Neuronal stem cell (in vitro differentiated cells): ENCODE measurements at regions not wholly inside any gene's neighbourhood (a gene's known extent, or its start where the extent isn't known, plus 50 kb on each side); places are given as distances from the start of the nearest gene placed in this dataset.

Experiments
- DNase-seq: peaks from one replicate; pipeline ENCODE4 v3.0.0-alpha.2; 2013; ENCODE audit warnings: low spot score
- H2AFZ ChIP-seq: one replicate; pipeline ENCODE4 v1.6.1; 2013; ENCODE audit warnings: mild to moderate bottlenecking, low read length, inconsistent platforms
- H2AK5ac ChIP-seq: 2 replicates; pipeline ENCODE4 v1.6.1; 2013; ENCODE audit warnings: low read depth, mild to moderate bottlenecking, inconsistent platforms, low read length, moderate library complexity, mixed read lengths
- H2BK120ac ChIP-seq: 2 replicates; pipeline ENCODE4 v1.6.1; 2013; ENCODE audit warnings: low read depth, mild to moderate bottlenecking, inconsistent platforms, low read length, moderate library complexity, mixed read lengths
- H2BK12ac ChIP-seq: one replicate; pipeline ENCODE4 v1.6.1; 2013; ENCODE audit warnings: low read length, inconsistent platforms
- H2BK15ac ChIP-seq: 2 replicates; pipeline ENCODE4 v1.6.1; 2013; ENCODE audit warnings: mild to moderate bottlenecking, low read length, inconsistent platforms, mixed read lengths
- H2BK5ac ChIP-seq: one replicate; pipeline ENCODE4 v1.6.1; 2013; ENCODE audit warnings: inconsistent platforms, mild to moderate bottlenecking, low read length, moderate library complexity
- H3K14ac ChIP-seq: one replicate; pipeline ENCODE4 v1.6.1; 2013; ENCODE audit warnings: low read length, inconsistent platforms
- H3K18ac ChIP-seq: 2 replicates; pipeline ENCODE4 v1.6.1; 2013; ENCODE audit warnings: low read length, inconsistent platforms
- H3K23ac ChIP-seq: 2 replicates; pipeline ENCODE4 v1.6.1; 2013; ENCODE audit warnings: low read depth, mild to moderate bottlenecking, mixed read lengths, low read length, inconsistent platforms; ENCODE audit not compliant: poor library complexity
- H3K27ac ChIP-seq: replicated peaks from 3 replicates; pipeline ENCODE4 v1.5.1; 2013; ENCODE audit warnings: low read length, inconsistent platforms
- H3K27me3 ChIP-seq, 3 experiments: 2 replicates each; pipeline ENCODE4 v1.6.1; 2013; ENCODE audit warnings: low read length in 3 of 3, mild to moderate bottlenecking in 2 of 3, inconsistent platforms in 1 of 3, low read depth in 1 of 3, mixed read lengths in 1 of 3, moderate library complexity in 1 of 3; ENCODE audit not compliant: control insufficient read depth in 3 of 3, insufficient read depth in 3 of 3
- H3K36me3 ChIP-seq, 2 donors: replicated peaks in 1 of 2; 2 replicates each; pipeline ENCODE4 v1.6.1; 2013; ENCODE audit warnings: low read length in 2 of 2; ENCODE audit not compliant: control insufficient read depth in 2 of 2, insufficient read depth in 2 of 2
- H3K4ac ChIP-seq: 2 replicates; pipeline ENCODE4 v1.6.1; 2013; ENCODE audit warnings: inconsistent platforms, mild to moderate bottlenecking, low read length, moderate library complexity
- H3K4me1 ChIP-seq, 2 donors: 1 replicate in 1 of 2; 2 replicates in 1 of 2; pipeline ENCODE4 v1.6.1; 2013; ENCODE audit warnings: low read length in 2 of 2, low read depth in 1 of 2; ENCODE audit not compliant: control insufficient read depth in 2 of 2, insufficient read depth in 1 of 2
- H3K4me2 ChIP-seq: one replicate; pipeline ENCODE4 v1.6.1; 2013; ENCODE audit warnings: mild to moderate bottlenecking, low read length, inconsistent platforms; ENCODE audit not compliant: insufficient read depth, poor library complexity, severe bottlenecking
- H3K4me3 ChIP-seq, 2 donors: 2 replicates each; pipeline ENCODE4 v1.5.1; 2013; ENCODE audit warnings: low read length in 2 of 2, mild to moderate bottlenecking in 2 of 2, inconsistent platforms in 1 of 2, moderate library complexity in 1 of 2
- H3K79me1 ChIP-seq: one replicate; pipeline ENCODE4 v1.6.1; 2013; ENCODE audit warnings: low read depth, mild to moderate bottlenecking, inconsistent platforms, low read length, moderate library complexity
- H3K9ac ChIP-seq: one replicate; pipeline ENCODE4 v1.6.1; 2013; ENCODE audit warnings: mild to moderate bottlenecking, low read depth, low read length, inconsistent platforms; ENCODE audit not compliant: poor library complexity
- H3K9me3 ChIP-seq, 2 donors: replicated peaks in 1 of 2; 2 replicates each; pipeline versions ENCODE3 to v1.6.1; 2013; ENCODE audit warnings: low read length in 2 of 2, mild to moderate bottlenecking in 2 of 2, inconsistent platforms in 1 of 2, low read depth in 1 of 2, mixed read lengths in 1 of 2, moderate library complexity in 1 of 2; ENCODE audit not compliant: control insufficient read depth in 2 of 2, insufficient read depth in 1 of 2
- H4K8ac ChIP-seq: one replicate; pipeline ENCODE4 v1.6.1; 2013; ENCODE audit warnings: low read depth, mild to moderate bottlenecking, inconsistent platforms, low read length, moderate library complexity
- H4K91ac ChIP-seq: one replicate; pipeline ENCODE4 v1.6.1; 2013; ENCODE audit warnings: low read length, low read depth, mild to moderate bottlenecking, inconsistent platforms; ENCODE audit not compliant: poor library complexity
- WGBS, 2 donors: extraction: QIAGEN DNeasy Blood & Tissue Kit; methylation state at CpG; one replicate each; pipeline ENCODE4 v1.1.7; 2013; ENCODE audit warnings: missing lambda C conversion rate in 2 of 2, mixed read lengths in 1 of 2; ENCODE audit not compliant: insufficient read length in 2 of 2, insufficient replicate concordance in 1 of 2; ENCODE audit errors: extremely low coverage in 2 of 2; 5-methylcytosine and 5-hydroxymethylcytosine counted together

- Histone ChIP-seq H3K36me3 (no peaks in the 10 kb centered on the region), H3K79me1 (no peaks in the 10 kb centered on the region), H4K8ac (no peak overlapping the region), H2BK15ac (no peak overlapping the region), H2BK5ac (no peak overlapping the region), H3K23ac (no peak overlapping the region), H2AFZ (no peak overlapping the region), H3K9me3 (no peaks in the 10 kb centered on the region), H4K91ac (no peak overlapping the region), H2BK120ac (no peak overlapping the region), H2BK12ac (no peak overlapping the region), H3K27me3 (no peaks in the 10 kb centered on the region), H3K4me2 (no peak overlapping the region), H3K18ac (no peak overlapping the region), H3K14ac (no peak overlapping the region), H3K9ac (no peak overlapping the region), H2AK5ac (no peak overlapping the region), H3K4ac (no peak overlapping the region), H3K4me3 (no peak overlapping the region), H3K4me1 (no peaks in the 10 kb centered on the region), H3K27ac (no peak overlapping the region)
- no peak for DNase-seq
- no CpG with 5 or more reads among the region's 2 CpGs for WGBS, 2 donors
Measured at GRCh38 chr9:108416324-108416723, 439.5 kb downstream of the ACTL7B start.

DNA sequence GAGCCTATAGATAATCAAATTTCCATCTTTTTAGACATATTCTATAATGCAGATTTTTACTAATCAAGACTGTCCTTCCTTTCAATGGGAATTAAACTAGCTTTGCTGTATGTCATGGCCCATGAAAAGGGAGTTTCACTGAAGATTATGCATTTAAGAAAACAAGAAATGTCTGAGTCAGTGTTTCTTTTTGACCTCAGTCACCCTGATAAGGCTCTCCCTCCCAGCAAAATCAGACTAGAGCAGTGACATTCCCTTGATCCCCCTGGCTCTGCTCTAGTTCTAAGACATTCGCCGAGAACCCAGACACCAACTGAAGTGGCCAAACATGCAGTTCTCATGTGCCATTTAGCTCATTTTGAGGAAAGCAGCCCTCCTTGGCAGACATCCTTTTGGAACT lies 442.0 kb downstream of the ACTL7B start:
- Histone ChIP-seq H3K4me2 (no peak overlapping the region), H3K23ac (no peak overlapping the region), H3K9ac (no peak overlapping the region), H3K4ac (no peak overlapping the region), H3K4me3 (no peak overlapping the region), H2AK5ac (no peak overlapping the region), H3K27me3 (no peaks in the 10 kb centered on the region), H2AFZ (no peak overlapping the region), H3K79me1 (no peaks in the 10 kb centered on the region), H4K91ac (no peak overlapping the region), H3K9me3 (no peaks in the 10 kb centered on the region), H2BK15ac (no peak overlapping the region), H4K8ac (no peak overlapping the region), H3K27ac (no peak overlapping the region), H3K4me1 (no peaks in the 10 kb centered on the region), H3K14ac (no peak overlapping the region), H2BK5ac (no peak overlapping the region), H3K36me3 (no peaks in the 10 kb centered on the region), H2BK12ac (no peak overlapping the region), H2BK120ac (no peak overlapping the region), H3K18ac (no peak overlapping the region)
- no peak for DNase-seq
- no CpG with 5 or more reads among the region's 2 CpGs for WGBS, 2 donors

GRCh38 chr9:108412755-108413154 lies 443.0 kb downstream of the ACTL7B start:
- Histone ChIP-seq H3K4me1 (no peaks in the 10 kb centered on the region), H4K91ac (no peak overlapping the region), H3K27ac (no peak overlapping the region), H3K4me3 (no peak overlapping the region), H3K9me3 (no peaks in the 10 kb centered on the region), H2BK12ac (no peak overlapping the region), H3K4ac (no peak overlapping the region), H3K18ac (peak overlapping the region; percentile 7), H3K14ac (no peak overlapping the region), H2BK120ac (no peak overlapping the region), H3K27me3 (no peaks in the 10 kb centered on the region), H4K8ac (no peak overlapping the region), H2BK15ac (no peak overlapping the region), H3K23ac (no peak overlapping the region), H2AFZ (no peak overlapping the region), H2BK5ac (no peak overlapping the region), H3K9ac (no peak overlapping the region), H3K79me1 (no peaks in the 10 kb centered on the region), H3K36me3 (no peaks in the 10 kb centered on the region), H2AK5ac (no peak overlapping the region), H3K4me2 (no peak overlapping the region)
- DNase-seq = no peak
- no CpG with 5 or more reads among the region's 4 CpGs for WGBS, 2 donors

DNA sequence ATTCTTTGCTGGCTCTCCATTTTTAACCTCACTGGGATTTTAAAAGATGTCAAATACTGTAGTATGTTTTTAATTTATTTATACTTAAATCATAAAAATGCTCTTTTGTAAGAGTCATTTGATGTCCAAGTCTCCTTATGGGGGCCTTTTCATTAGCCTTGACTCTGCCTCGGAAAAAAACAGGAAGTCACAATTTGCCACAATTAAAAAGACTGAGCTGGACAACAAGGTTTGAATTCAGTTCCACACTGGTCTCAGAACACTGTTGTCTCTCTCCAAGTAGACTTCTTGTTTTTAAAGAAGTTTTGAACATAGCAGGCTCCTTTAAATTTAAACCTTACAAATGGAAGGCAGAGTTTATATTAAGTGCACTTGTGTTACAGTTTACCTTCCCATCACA lies 444.2 kb downstream of the ACTL7B start:
- H3K4me1 ChIP-seq = no peaks in the 10 kb centered on the region
- no peak overlapping the region for H3K18ac ChIP-seq
- H3K4ac ChIP-seq = no peak overlapping the region
- H3K27me3 ChIP-seq = no peaks in the 10 kb centered on the region
- no peak overlapping the region for H4K91ac ChIP-seq
- no peak overlapping the region for H2AFZ ChIP-seq
- H3K23ac ChIP-seq = no peak overlapping the region
- no peak overlapping the region for H3K4me3 ChIP-seq
- H2BK12ac ChIP-seq = no peak overlapping the region
- no peak overlapping the region for H3K14ac ChIP-seq
- H3K9me3 ChIP-seq = no peaks in the 10 kb centered on the region
- no peaks in the 10 kb centered on the region for H3K36me3 ChIP-seq
- H4K8ac ChIP-seq = no peak overlapping the region
- H2BK15ac ChIP-seq = no peak overlapping the region
- no peak overlapping the region for H2BK120ac ChIP-seq
- no peak overlapping the region for H3K9ac ChIP-seq
- H2BK5ac ChIP-seq = no peak overlapping the region
- DNase-seq = no peak
- H3K79me1 ChIP-seq = no peaks in the 10 kb centered on the region
- WGBS, 2 donors = no CpG with 5 or more reads among the region's 1 CpG
- H3K27ac ChIP-seq = no peak overlapping the region
- H3K4me2 ChIP-seq = no peak overlapping the region
- no peak overlapping the region for H2AK5ac ChIP-seq
